Activated CD8-positive, alpha-beta memory T cell treated with anti-CD3 and anti-CD28 coated beads for 48 hours (primary cell): ENCODE measurements at regions not wholly inside any gene's neighbourhood (a gene's known extent, or its start where the extent isn't known, plus 50 kb on each side); places are given as distances from the start of the nearest gene placed in this dataset.
"Not testable (repeated sequence)": the region's sequence is repeated elsewhere in the genome, so short reads cannot be mapped to it uniquely, and the experiment has no call there.

Source experiments
- DNase-seq, 3 experiments: peaks; one replicate each; pipeline ENCODE4 v3.0.0-alpha.2; 2020; ENCODE audit warnings: low read depth in 2 of 3, low spot score in 2 of 3

- DNase-seq = no peak
Observed at GRCh38 chr12:46087916-46088439, 97.6 kb upstream of the SCAF11 start.

GRCh38 chr12:46084666-46085631 is 94.6 kb upstream of the SCAF11 start:
- DNase-seq = no peak

DNA sequence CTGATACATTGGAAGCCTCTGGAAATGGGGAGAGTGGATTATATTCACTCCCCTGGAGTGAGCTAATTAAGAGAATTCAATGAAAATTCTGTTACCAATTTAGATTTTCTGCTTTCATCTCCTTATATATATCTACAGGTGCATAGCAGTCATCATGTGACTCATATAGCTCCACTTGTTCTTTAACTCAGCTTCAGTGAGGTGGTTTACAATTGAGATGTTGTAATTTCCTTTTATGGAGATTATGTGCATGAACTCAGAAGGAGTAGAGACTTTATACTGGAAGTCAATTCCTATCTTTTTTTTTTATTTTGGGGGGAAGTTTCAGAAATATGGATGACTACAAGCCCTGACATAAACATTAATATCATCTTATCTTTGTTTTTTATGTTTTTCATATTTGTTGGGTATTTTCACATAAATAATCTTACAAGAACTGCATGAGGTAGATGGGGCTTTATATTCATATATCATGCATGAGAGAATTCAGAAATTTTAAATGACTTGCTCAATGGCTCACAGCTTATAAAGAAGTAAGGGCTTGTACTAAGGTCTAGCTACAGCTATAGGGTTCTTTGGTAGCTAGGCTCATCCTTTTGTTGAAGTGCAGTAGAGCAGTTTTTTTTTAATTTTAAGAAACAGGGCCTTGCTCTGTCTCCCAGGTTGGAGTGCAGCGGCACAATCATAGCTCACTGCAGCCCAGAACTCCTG is 92.3 kb upstream of the SCAF11 start:
- DNase-seq = no peak

DNA sequence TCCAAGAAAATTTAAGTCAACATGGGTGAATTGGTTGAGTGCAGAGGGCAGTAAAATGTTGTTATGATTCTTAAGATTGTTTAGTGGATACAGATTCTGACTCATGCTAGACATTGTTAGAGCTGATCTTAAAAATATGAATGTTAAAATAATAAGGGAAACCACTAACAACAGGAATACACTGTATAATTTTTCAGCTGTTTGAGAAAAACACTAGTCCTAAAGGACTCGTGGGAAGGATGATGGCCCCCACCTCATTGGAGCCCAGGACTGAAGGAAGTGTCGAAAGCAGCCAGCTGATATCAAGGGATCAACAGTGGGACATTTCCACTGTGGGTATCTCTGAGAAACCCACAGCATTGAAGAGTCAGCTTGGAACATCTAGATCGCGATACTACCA is 82.9 kb upstream of the SCAF11 start:
- DNase-seq = no peak

DNA sequence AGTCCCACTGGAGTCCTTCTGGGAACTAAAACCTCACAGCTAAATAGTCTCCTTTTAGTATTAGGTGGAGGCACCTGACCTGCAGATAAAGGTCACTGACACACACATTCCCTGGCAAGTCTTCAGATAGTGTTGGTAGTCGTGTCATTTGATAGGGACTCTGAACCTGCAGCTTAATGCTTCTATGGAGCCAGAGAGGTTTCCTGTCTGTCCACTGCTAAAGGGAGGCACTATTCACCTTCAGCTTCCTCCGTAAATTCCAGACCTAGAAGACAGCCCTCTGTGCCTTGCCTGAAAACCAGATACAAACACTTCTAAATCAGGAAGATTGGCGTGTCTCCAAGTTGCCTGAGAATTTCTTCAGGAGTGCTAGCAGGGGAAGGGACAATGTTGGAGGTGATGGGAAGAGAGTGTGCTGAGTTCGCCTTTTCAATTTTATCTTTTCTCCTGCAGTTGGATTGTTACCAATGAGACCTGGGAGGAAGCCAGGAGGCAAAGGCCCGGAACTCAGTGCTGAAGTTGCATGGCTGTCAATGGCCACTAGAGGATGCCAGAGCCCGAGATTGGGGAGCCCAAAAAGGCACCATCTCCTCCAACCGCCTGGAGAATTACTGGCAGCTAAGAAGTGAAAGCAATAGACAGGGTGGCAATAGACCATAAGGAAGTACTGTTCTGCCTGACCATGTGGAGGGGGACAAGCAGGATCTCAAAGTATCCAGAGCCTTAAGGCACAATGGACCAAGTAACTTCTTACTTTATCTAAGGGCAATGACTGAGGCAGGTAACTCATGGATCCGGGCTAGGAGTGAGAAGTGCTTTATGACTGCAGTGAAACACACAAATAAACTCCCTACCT is 81.6 kb upstream of the SCAF11 start:
- DNase-seq = peak; percentile 28 to 36 (median 28)

GRCh38 chr12:46071335-46071734 is 81.0 kb upstream of the SCAF11 start:
- no peak for DNase-seq

DNA sequence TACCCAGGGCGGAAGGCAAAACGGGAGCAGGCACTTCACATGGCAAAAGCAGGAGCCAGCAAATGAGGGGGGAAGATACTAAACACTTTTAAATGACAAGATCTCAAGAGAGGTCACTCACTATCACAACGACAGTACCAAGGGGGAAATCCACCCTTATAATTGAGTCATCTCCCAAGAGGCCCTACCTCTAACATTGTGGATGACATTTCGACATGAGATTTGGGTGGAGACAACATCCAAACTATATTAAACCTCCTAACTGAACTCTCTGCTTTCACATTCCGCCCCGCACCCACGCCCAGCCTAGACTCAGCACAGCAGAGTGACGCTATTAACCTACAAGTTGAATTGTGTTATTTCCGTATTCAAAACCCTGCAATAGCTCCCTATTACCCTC is 76.7 kb upstream of the SCAF11 start:
- DNase-seq = no peak

DNA sequence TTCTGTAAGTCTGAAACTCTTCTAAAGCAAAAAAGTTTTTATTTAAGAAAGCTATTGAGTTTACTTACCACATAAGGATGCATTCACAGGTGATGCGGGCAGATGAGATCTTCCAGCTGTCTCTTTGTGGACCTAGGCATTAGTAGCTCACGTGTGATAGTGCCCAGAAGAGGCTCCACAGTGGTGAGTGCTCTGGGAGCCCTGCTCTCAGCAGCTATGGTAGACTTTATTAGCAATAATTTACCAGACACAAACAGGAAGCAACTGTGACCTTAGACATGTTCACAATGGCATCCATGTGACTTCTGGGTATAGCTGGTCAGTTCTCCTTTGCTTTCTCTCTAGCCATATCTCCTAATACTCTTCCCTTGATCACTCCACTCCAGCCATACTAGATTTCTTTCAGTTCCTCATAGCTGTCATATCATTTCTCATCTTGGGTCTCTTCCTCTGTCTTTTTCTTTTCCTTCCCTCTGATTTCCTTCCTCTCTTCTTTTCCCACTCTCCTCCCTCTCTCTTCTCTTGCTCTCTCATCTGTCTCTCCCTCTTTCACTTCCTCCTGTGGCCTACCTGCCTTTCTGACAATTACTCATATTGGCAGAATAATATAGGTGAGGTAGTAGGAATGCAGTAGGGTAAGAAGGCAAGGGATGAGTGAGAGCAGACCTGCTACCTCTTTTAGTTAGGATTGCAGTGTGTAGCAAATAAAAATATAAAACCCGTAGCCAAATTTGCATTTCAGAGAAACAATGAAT is 75.2 kb upstream of the SCAF11 start:
- DNase-seq = no peak

GRCh38 chr12:46064548-46064947 is 74.2 kb upstream of the SCAF11 start:
- no peak for DNase-seq

GRCh38 chr12:46058697-46059096 is 68.3 kb upstream of the SCAF11 start:
- not testable (repeated sequence) for DNase-seq

- no peak for DNase-seq
Observed at GRCh38 chr12:46050805-46051204, 60.4 kb upstream of the SCAF11 start.

DNA sequence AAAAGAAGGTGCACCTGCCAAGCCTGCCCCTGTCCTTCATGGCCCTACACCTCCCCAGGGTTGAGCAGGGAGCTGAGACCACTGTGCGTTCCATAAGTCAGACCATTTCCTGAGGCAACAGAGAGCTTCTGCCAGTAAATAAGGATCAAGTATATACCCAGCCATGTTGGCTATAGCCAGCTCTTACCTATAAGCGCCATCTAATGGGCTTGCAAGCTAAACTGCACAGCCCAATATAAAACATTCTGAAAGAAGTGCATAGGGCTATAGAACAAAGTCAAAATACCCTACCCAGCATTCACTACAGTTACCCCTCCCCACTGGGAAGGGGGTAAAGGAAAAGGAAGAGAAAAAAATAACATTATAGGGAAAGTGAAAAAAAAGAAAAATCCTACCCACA is 59.3 kb upstream of the SCAF11 start:
- DNase-seq = no peak

DNA sequence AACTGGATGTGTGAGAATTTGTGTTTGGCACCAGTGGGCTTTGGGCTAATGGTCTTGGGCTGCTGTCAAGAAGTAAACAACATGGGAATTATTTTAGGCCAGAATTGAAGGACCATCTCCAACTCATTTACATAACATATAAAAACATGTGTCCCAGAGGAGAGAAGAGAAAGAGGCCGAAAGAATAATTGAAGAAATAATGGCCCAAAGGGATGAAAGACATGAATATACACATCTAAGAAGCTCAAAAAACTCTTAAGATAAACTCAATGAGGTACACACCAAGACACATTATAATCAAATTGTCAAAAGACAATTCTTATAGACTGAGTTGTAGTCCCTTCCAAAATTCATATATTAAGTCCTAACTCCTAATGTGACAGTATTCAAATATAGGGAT is 56.1 kb upstream of the SCAF11 start:
- no peak for DNase-seq

GRCh38 chr12:46043972-46044520 is 53.7 kb upstream of the SCAF11 start:
- DNase-seq = no peak
